DOHH2 (cell line): ENCODE measurements at regions not wholly inside any gene's neighbourhood (a gene's known extent, or its start where the extent isn't known, plus 50 kb on each side); places are given as distances from the start of the nearest gene placed in this dataset.
"Not testable (repeated sequence)": the region's sequence is repeated elsewhere in the genome, so short reads cannot be mapped to it uniquely, and the experiment has no call there.

Experiments
- H3F3A ChIP-seq: fragments of 200-600 bp; sonication (generic), shearing (Covaris generic); 2 replicates; pipeline ENCODE4 v1.6.0; 2016; ENCODE audit warnings: antibody characterized with exemption, mild to moderate bottlenecking; ENCODE audit not compliant: control insufficient read depth, insufficient read depth
- H3K27ac ChIP-seq: fragments of 200-600 bp; sonication (generic); 2 replicates; pipeline ENCODE4 v1.5.1; 2014; ENCODE audit warnings: low read depth, mild to moderate bottlenecking, low read length, moderate library complexity
- H3K27me3 ChIP-seq: fragments of 200-600 bp; sonication (generic); 2 replicates; pipeline ENCODE4 v1.6.1; 2014; ENCODE audit warnings: mild to moderate bottlenecking, low read length, mixed read lengths; ENCODE audit not compliant: control insufficient read depth
- H3K36me3 ChIP-seq: fragments of 200-600 bp; sonication (generic); 2 replicates; pipeline ENCODE4 v1.6.1; 2014; ENCODE audit warnings: mild to moderate bottlenecking, low read length, moderate library complexity, mixed read lengths; ENCODE audit not compliant: control insufficient read depth
- H3K4me1 ChIP-seq: fragments of 200-600 bp; sonication (generic); 2 replicates; pipeline ENCODE4 v1.6.1; 2014; ENCODE audit warnings: mild to moderate bottlenecking, low read length, mixed read lengths; ENCODE audit not compliant: control insufficient read depth
- H3K4me2 ChIP-seq: fragments of 200-600 bp; sonication (generic); 2 replicates; pipeline ENCODE4 v1.6.0; 2014; ENCODE audit warnings: mild to moderate bottlenecking, low read length, moderate library complexity
- H3K4me3 ChIP-seq: fragments of 200-600 bp; sonication (generic); 2 replicates; pipeline ENCODE4 v1.5.1; 2014; ENCODE audit warnings: mild to moderate bottlenecking, low read length, mixed read lengths
- H3K79me2 ChIP-seq: fragments of 200-600 bp; sonication (generic); 2 replicates; pipeline ENCODE4 v1.6.1; 2014; ENCODE audit warnings: mild to moderate bottlenecking, low read length, mixed read lengths; ENCODE audit not compliant: control insufficient read depth
- H3K9me2 ChIP-seq: fragments of 200-600 bp; sonication (generic); replicated peaks from 2 replicates; pipeline ENCODE4 v1.6.1; 2014; ENCODE audit warnings: mild to moderate bottlenecking, low read length, mixed read lengths; ENCODE audit not compliant: control insufficient read depth
- H3K9me3 ChIP-seq: fragments of 200-600 bp; sonication (generic); 2 replicates; pipeline ENCODE4 v1.6.1; 2014; ENCODE audit warnings: antibody characterized with exemption, low read length, mixed read lengths; ENCODE audit not compliant: control insufficient read depth, insufficient read depth
- H4K20me1 ChIP-seq: fragments of 200-600 bp; sonication (generic); 2 replicates; pipeline ENCODE4 v1.6.0; 2014; ENCODE audit warnings: low read depth, mild to moderate bottlenecking, antibody characterized with exemption, low read length, moderate library complexity; ENCODE audit not compliant: control insufficient read depth, insufficient read depth
- CTCF ChIP-seq: fragments of 200-600 bp; sonication (generic); IDR thresholded peaks from one replicate; pipeline ENCODE4 v1.5.1; 2014; ENCODE audit warnings: antibody characterized with exemption, mild to moderate bottlenecking, low read depth, low read length; ENCODE audit not compliant: poor library complexity, severe bottlenecking
- EZH2phosphoT487 ChIP-seq: fragments of 200-600 bp; sonication (generic); IDR thresholded peaks from 2 replicates; pipeline ENCODE4 v1.6.1; 2017; ENCODE audit warnings: borderline replicate concordance, mild to moderate bottlenecking, antibody characterized with exemption, low read length, moderate library complexity, mixed read lengths

DNA sequence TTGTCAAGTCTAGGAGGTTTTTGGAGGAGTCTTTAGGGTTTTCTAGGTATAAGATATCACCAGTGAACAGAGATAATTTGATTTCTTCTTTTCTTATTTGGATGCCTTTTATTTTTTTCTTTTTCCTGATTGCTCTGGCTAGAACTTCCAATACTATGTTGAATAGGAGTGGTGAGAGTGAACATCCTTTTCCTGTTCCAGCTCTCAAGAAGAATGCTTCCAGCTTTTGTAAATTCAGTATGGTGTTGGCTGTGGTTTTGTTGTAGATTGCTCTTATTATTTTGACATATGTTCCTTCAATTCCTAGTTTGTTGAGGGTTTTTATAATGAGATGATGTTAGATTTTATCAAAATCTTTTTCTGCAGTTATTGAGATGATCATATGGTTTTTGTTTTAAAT, 165.6 kb upstream of the WDFY3 start:
- no peak overlapping the region for H3K4me2 ChIP-seq
- H3F3A ChIP-seq = no peaks in the 10 kb centered on the region
- TF ChIP-seq CTCF (no peak), EZH2phosphoT487 (no peak)
- H3K4me3 ChIP-seq = no peak overlapping the region
- no peaks in the 10 kb centered on the region for H3K9me2 ChIP-seq
- H3K36me3 ChIP-seq = no peaks in the 10 kb centered on the region
- H3K79me2 ChIP-seq = no peaks in the 10 kb centered on the region
- H3K27me3 ChIP-seq = no peaks in the 10 kb centered on the region
- H3K9me3 ChIP-seq = no peaks in the 10 kb centered on the region
- no peaks in the 10 kb centered on the region for H4K20me1 ChIP-seq
- H3K27ac ChIP-seq = no peak overlapping the region
- H3K4me1 ChIP-seq = no peaks in the 10 kb centered on the region

GRCh38 chr4:85132570-85132969, 166.1 kb upstream of the WDFY3 start:
- Histone ChIP-seq H4K20me1 (no peaks in the 10 kb centered on the region), H3F3A (no peaks in the 10 kb centered on the region), H3K27ac (no peak overlapping the region), H3K79me2 (no peaks in the 10 kb centered on the region), H3K4me1 (no peaks in the 10 kb centered on the region), H3K36me3 (no peaks in the 10 kb centered on the region), H3K4me3 (no peak overlapping the region), H3K27me3 (no peaks in the 10 kb centered on the region), H3K4me2 (no peak overlapping the region), H3K9me3 (no peaks in the 10 kb centered on the region), H3K9me2 (no peaks in the 10 kb centered on the region)
- TF ChIP-seq CTCF (no peak), EZH2phosphoT487 (no peak)

DNA sequence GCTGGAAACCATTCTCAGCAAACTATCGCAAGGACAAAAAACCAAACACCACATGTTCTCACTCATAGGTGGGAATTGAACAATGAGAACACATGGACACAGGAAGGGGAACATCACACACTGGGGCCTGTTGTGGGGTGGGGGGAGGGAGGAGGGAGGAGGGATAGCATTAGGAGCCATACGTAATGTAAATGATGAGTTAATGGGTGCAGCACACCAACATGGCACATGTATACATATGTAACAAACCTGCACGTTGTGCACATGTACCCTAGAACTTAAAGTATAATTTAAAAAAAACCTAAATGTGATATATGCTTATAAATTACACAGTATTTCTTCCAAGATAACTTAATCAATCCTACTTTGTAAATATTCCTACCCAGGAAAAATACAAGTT, 173.3 kb upstream of the WDFY3 start:
- H3K4me3 ChIP-seq, H3K4me1 ChIP-seq, H3F3A ChIP-seq, H3K9me3 ChIP-seq, H3K27ac ChIP-seq, H3K27me3 ChIP-seq, H3K36me3 ChIP-seq, H3K4me2 ChIP-seq, H4K20me1 ChIP-seq, H3K79me2 ChIP-seq, H3K9me2 ChIP-seq: not testable (repeated sequence)

- Histone ChIP-seq H3K79me2 (no peaks in the 10 kb centered on the region), H3K36me3 (no peaks in the 10 kb centered on the region), H4K20me1 (no peaks in the 10 kb centered on the region), H3K4me2 (no peak overlapping the region), H3K9me3 (no peaks in the 10 kb centered on the region), H3K27ac (no peak overlapping the region), H3K9me2 (no peaks in the 10 kb centered on the region), H3K27me3 (peaks cover 3% of the 10 kb centered on the region; the same call in 1 of the 2 replicates), H3F3A (no peaks in the 10 kb centered on the region), H3K4me3 (no peak overlapping the region), H3K4me1 (no peaks in the 10 kb centered on the region)
- no peak for TF ChIP-seq EZH2phosphoT487
These were observed 176.0 kb upstream of the WDFY3 start for GRCh38 chr4:85142451-85142850.
